K562 (cell line): ENCODE measurements at regions not wholly inside any gene's neighbourhood (a gene's known extent, or its start where the extent isn't known, plus 50 kb on each side); places are given as distances from the start of the nearest gene placed in this dataset.

Experiments used
- CTCF ChIP-seq, 3 experiments: IDR thresholded peaks in 2 of 3; conservative IDR thresholded peaks in 1 of 3; 2 replicates each; pipeline ENCODE4 v1.5.1; 2011 to 2012; ENCODE audit warnings: low read length in 3 of 3, mild to moderate bottlenecking in 3 of 3, control low read depth in 2 of 3, improper control_type of control experiment in 1 of 3, inconsistent platforms in 1 of 3, low read depth in 1 of 3, mixed read lengths in 1 of 3, moderate library complexity in 1 of 3; ENCODE audit not compliant: insufficient read depth in 2 of 3
- FOXJ3 ChIP-seq: sonication (generic); formaldehyde crosslinking; IDR thresholded peaks from 2 replicates; pipeline ENCODE4 v1.4.0; 2020; ENCODE audit warnings: mild to moderate bottlenecking, missing genetic modification reagents
- POLR2A ChIP-seq: fragments of 450-650 bp; conservative IDR thresholded peaks from 2 replicates; pipeline ENCODE4 v1.6.1; 2016
- TARDBP ChIP-seq: fragments of 450-650 bp; IDR thresholded peaks from 2 replicates; pipeline ENCODE4 v1.6.1; 2016
- USF2 ChIP-seq: sonication (generic); formaldehyde crosslinking; IDR thresholded peaks from 2 replicates; pipeline ENCODE4 v1.5.0; 2020; ENCODE audit warnings: missing genetic modification reagents

GRCh38 chr14:22018890-22019289 lies 345.3 kb upstream of the OR4E1 start:
- TF ChIP-seq USF2 (CRISPR knock-in tag) (no peak), FOXJ3 (CRISPR knock-in tag) (no peak), TARDBP (no peak), CTCF (IDR thresholded peaks at IDR 0.05 in 2 of 3, conservative IDR thresholded peaks at IDR 0.05 in 1 of 3; ENCODE audit: insufficient read depth in 2 of 3, low read depth in 1 of 3, low read length in 3 of 3) (no peak), POLR2A (no peak)
